Spleen (tissue), 7 donors: ENCODE measurements at regions not wholly inside any gene's neighbourhood (a gene's known extent, or its start where the extent isn't known, plus 50 kb on each side); places are given as distances from the start of the nearest gene placed in this dataset.

Experiments
- CTCF ChIP-seq, 11 experiments: fragments of 200-600 bp in 7 of 11; fragments of 450-650 bp in 4 of 11; sonication (generic) in 4 of 11; IDR thresholded peaks in 8 of 11; conservative IDR thresholded peaks in 3 of 11; 1 replicate in 7 of 11; 2 replicates in 4 of 11; pipeline versions ENCODE4 v1.4.0 to v1.8.0; 2016 to 2021; ENCODE audit warnings: antibody characterized with exemption in 11 of 11, inconsistent platforms in 4 of 11, mild to moderate bottlenecking in 1 of 11
- POLR2A ChIP-seq, 3 donors: fragments of 450-650 bp; IDR thresholded peaks; one replicate each; pipeline ENCODE4 v1.5.1; 2017; ENCODE audit warnings: antibody characterized with exemption in 3 of 3, mild to moderate bottlenecking in 1 of 3
- donor health status: DM: no; HTN: no; CAD: no; lungs with moderate emphysema.
- donor health status: DM: no; HTN: no; CAD: no.
- donor health status: DM: no; HTN: no; CAD: no.

DNA sequence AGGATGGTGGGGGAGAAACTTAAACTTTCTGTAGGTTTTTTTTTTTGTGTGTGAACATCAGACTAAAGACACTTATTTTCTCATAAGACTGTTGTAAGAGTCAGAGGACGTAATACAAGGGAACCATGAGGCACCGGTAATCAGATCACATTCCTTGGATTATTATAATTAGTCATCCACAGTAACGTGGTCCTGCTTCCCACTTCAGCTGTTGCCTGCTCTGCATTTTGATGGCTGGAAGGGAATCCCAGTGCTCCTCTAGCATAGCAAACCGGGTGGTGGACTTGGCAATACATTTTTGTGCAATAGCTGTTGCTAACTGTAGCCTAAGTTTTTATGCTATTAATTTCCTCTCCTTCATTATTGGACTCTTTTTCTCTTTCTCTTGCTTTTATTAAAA is 294.8 kb downstream of the NR2F2 start:
- TF ChIP-seq CTCF (IDR thresholded peaks at IDR 0.05 in 8 of 11, conservative IDR thresholded peaks at IDR 0.05 in 3 of 11) (no peak), POLR2A (IDR thresholded peaks at IDR 0.05) (no peak)
